ENCODE measurements at regions not wholly inside any gene's neighbourhood (a gene's known extent, or its start where the extent isn't known, plus 50 kb on each side); places are given as distances from the start of the nearest gene placed in this dataset.

DNA sequence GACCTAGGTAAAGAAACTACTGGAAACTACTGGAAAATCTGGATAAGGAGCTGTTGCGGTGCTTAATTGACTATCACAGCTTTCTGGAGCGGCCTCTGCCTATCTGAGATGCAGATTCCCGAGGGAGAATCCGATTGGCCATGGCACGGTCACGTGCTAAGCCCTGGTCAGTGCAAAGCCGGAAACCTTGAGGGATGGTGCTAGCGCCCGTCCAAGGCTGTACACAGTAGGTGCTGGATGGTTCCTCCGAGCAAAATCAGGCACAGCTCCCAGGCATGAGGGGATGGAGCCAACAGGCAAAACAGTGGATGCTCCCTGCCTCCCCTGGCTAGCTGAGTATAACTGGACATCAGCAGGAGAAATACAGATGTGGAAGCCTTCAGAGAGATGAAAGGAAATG lies 238.7 kb upstream of the HES1 start:
- TF ChIP-seq POLR2A (IDR thresholded peaks at IDR 0.05; ENCODE audit: low read depth, low read length) (no peak), POLR2AphosphoS5 (IDR thresholded peaks at IDR 0.05; ENCODE audit: low read depth, low read length) (no peak), SPI1 (IDR thresholded peaks at IDR 0.05; ENCODE audit: low read depth, low read length) (no peak), TAF1 (IDR thresholded peaks at IDR 0.05; ENCODE audit: low read depth, low read length) (no peak), PAX5 (IDR thresholded peaks at IDR 0.05; ENCODE audit: insufficient read depth, low read length, severe bottlenecking) (no peak), POU2F2 (IDR thresholded peaks at IDR 0.05; ENCODE audit: low read depth, low read length) (no peak)
